ENCODE measurements at regions not wholly inside any gene's neighbourhood (a gene's known extent, or its start where the extent isn't known, plus 50 kb on each side); places are given as distances from the start of the nearest gene placed in this dataset.

GRCh38 chr12:125871811-125872594, 806.8 kb downstream of the AACS start:
- DNase-seq: no peak
- no peak overlapping the region for H2BK20ac ChIP-seq (ENCODE audit: low read depth, low read length, poor library complexity, severe bottlenecking)
- no peak overlapping the region for H2BK120ac ChIP-seq (ENCODE audit: low read depth, low read length, poor library complexity, severe bottlenecking)
- no peaks in the 10 kb centered on the region for H3K23me2 ChIP-seq (ENCODE audit: insufficient read length, low read depth, low read length, poor library complexity, severe bottlenecking)
- H3K4me1 Mint-ChIP-seq: peaks cover 0 to 3% of the 10 kb centered on the region in 2 experiments; a peak in 3 of 4 replicates
- H3K4ac ChIP-seq (ENCODE audit: low read depth, low read length): no peak overlapping the region
- no peak overlapping the region for H3T11ph ChIP-seq (ENCODE audit: low read length)
- H3K27me3 ChIP-seq (ENCODE audit: insufficient read depth, low read length): no peaks in the 10 kb centered on the region
- no peak overlapping the region for H4K8ac ChIP-seq (replicated peaks; ENCODE audit: insufficient read length, low read depth, low read length)
- no peak overlapping the region for H3K18ac ChIP-seq (ENCODE audit: insufficient read length, low read depth, low read length)
- H3K36me3 Mint-ChIP-seq (ENCODE audit: insufficient read depth in 1 of 3, low read depth in 3 of 3): no peaks in the 10 kb centered on the region; a peak in 1 of 7 replicates
- H2BK15ac ChIP-seq (ENCODE audit: low read depth, low read length): no peak overlapping the region
- H3K23ac ChIP-seq (ENCODE audit: insufficient read length, low read depth, low read length): no peak overlapping the region
- H3K4me3 Mint-ChIP-seq: no peak overlapping the region
- no peaks in the 10 kb centered on the region for H3K79me1 ChIP-seq (ENCODE audit: insufficient read depth, low read depth, low read length, poor library complexity, severe bottlenecking)
- no peak overlapping the region for H3K56ac ChIP-seq (ENCODE audit: insufficient read length, low read depth, low read length)
- no peaks in the 10 kb centered on the region for H3K9me3 ChIP-seq (ENCODE audit: control insufficient read depth, low read depth, low read length)
- H3K9me3 Mint-ChIP-seq: peaks cover 6 to 7% of the 10 kb centered on the region in 2 experiments; a peak in 3 of 5 replicates
- H2BK12ac ChIP-seq (ENCODE audit: insufficient read length, low read depth, low read length): no peak overlapping the region
- H3K9ac ChIP-seq (ENCODE audit: extremely low read depth, insufficient read length, low read length): no peak overlapping the region
- no peak overlapping the region for H3K27ac Mint-ChIP-seq
- no peak for TF ChIP-seq CTCF (conservative IDR thresholded peaks at IDR 0.05)
- no peaks in the 10 kb centered on the region; the same call in 1 of the 2 replicates for H3K27me3 Mint-ChIP-seq (ENCODE audit: low read depth)
- H2BK5ac ChIP-seq (ENCODE audit: insufficient read length, low read length): no peak overlapping the region
- no peak overlapping the region for H3K4me2 ChIP-seq (ENCODE audit: insufficient read depth, insufficient read length, low read length)
- WGBS (ENCODE audit: extremely low coverage, insufficient read length, low lambda C conversion rate): no CpG with 5 or more reads among the region's 9 CpGs
- no peaks in the 10 kb centered on the region for H4K20me1 ChIP-seq (ENCODE audit: control insufficient read depth, insufficient read depth, insufficient read length)
- H2AFZ ChIP-seq (ENCODE audit: low read length): no peak overlapping the region
- H3K14ac ChIP-seq (ENCODE audit: insufficient read depth, low read length): no peak overlapping the region
- no peak overlapping the region for H2AK5ac ChIP-seq (ENCODE audit: insufficient read length, low read length)
- no peak overlapping the region for H4K5ac ChIP-seq (ENCODE audit: insufficient read length, low read depth, low read length)
- H3K79me2 ChIP-seq (ENCODE audit: insufficient read depth, low read length): no peaks in the 10 kb centered on the region
- H3K27ac ChIP-seq (ENCODE audit: insufficient read length, low read depth, low read length): no peak overlapping the region
- no peak overlapping the region for H4K91ac ChIP-seq (ENCODE audit: insufficient read length, low read depth, low read length)
- H3K4me1 ChIP-seq (ENCODE audit: insufficient read depth, low read length): no peaks in the 10 kb centered on the region

Data from H9 (cell line).